Esophagus squamous epithelium (tissue), 4 donors: ENCODE measurements at regions not wholly inside any gene's neighbourhood (a gene's known extent, or its start where the extent isn't known, plus 50 kb on each side); places are given as distances from the start of the nearest gene placed in this dataset.

ENCODE experiments used
- POLR2A ChIP-seq, 4 donors: fragments of 450-650 bp; IDR thresholded peaks; one replicate each; pipeline ENCODE4 v1.6.1; 2017; ENCODE audit warnings: antibody characterized with exemption in 4 of 4, mild to moderate bottlenecking in 4 of 4, moderate library complexity in 3 of 4
- TF ChIP-seq, protein P1 (sequence below), 6 experiments: fragments of 450-650 bp in 4 of 6; fragments of 200-600 bp in 2 of 6; sonication (generic) in 2 of 6; IDR thresholded peaks; one replicate each; pipeline ENCODE4 v1.5.1; 2016 to 2019; ENCODE audit warnings: antibody characterized with exemption in 6 of 6, mild to moderate bottlenecking in 4 of 6, moderate library complexity in 4 of 6

DNA sequence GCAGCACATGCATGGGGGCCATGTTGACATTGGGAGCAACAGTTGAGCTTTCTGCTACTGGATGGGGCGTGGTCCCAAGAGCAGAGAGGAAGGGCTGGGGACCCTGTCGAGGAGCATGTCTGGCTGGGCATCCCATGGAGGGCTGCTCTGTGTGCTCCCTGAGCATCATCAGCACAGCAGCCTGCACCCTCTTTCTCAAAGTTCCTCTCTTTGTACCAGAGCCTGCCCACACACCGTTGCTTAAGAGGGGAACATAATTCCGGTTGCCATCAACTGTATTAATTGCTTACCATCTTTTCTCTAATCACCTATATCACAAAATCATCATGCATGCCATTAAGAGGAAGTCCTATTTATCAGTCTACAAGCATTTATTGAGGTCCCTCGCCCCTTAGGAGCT, 55.2 kb upstream of the DIRAS2 start:
- TF ChIP-seq, protein P1, sequence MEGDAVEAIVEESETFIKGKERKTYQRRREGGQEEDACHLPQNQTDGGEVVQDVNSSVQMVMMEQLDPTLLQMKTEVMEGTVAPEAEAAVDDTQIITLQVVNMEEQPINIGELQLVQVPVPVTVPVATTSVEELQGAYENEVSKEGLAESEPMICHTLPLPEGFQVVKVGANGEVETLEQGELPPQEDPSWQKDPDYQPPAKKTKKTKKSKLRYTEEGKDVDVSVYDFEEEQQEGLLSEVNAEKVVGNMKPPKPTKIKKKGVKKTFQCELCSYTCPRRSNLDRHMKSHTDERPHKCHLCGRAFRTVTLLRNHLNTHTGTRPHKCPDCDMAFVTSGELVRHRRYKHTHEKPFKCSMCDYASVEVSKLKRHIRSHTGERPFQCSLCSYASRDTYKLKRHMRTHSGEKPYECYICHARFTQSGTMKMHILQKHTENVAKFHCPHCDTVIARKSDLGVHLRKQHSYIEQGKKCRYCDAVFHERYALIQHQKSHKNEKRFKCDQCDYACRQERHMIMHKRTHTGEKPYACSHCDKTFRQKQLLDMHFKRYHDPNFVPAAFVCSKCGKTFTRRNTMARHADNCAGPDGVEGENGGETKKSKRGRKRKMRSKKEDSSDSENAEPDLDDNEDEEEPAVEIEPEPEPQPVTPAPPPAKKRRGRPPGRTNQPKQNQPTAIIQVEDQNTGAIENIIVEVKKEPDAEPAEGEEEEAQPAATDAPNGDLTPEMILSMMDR (IDR thresholded peaks at IDR 0.05), result no peak
- TF ChIP-seq POLR2A (IDR thresholded peaks at IDR 0.05), result no peak
